ENCODE measurements at regions not wholly inside any gene's neighbourhood (a gene's known extent, or its start where the extent isn't known, plus 50 kb on each side); places are given as distances from the start of the nearest gene placed in this dataset.
A peak's percentile ranks its signal among the peaks of the same experiment; 100 is the strongest.

- DNase-seq (ENCODE audit: low spot score): no peak
These were observed 374.2 kb upstream of the IRX1 start for GRCh38 chr5:3221432-3221831.

DNA sequence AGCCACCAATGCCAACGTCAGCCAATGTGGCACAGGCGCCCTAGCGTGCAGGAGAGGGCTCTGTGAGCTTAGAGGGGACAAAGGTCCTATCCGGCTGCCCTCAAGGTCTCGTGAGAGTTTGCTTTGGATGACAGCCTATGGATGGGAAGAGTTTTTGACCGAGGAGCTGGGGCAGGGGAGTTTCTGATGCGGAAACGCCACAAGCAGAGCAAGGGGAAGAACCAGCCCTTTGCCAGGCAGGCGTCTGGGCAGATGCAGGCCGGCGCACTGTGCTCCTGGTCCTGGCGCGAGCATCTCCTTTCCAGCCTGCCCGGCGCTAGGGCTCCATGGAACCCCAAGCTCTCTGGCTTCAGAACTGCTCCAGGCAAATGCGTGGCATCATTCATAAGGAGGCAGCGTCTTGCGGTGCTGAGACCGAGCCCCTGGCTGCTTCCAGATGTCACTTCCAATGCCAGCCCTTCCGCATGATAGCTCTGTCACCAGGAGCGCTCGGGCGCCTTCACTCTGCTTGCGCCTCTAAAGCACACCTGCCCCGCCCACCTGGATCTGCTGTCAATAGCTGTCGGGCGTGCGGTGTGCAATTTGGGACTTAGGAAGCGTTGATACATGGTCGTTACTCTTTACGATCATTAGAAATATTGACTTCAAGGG is 374.9 kb upstream of the IRX1 start:
- no peak for DNase-seq (ENCODE audit: low spot score)

- DNase-seq (ENCODE audit: low spot score): no peak
These were observed 375.4 kb upstream of the IRX1 start for GRCh38 chr5:3220201-3220600.

GRCh38 chr5:3218916-3219650 is 376.5 kb upstream of the IRX1 start:
- DNase-seq (ENCODE audit: low spot score): no peak

DNA sequence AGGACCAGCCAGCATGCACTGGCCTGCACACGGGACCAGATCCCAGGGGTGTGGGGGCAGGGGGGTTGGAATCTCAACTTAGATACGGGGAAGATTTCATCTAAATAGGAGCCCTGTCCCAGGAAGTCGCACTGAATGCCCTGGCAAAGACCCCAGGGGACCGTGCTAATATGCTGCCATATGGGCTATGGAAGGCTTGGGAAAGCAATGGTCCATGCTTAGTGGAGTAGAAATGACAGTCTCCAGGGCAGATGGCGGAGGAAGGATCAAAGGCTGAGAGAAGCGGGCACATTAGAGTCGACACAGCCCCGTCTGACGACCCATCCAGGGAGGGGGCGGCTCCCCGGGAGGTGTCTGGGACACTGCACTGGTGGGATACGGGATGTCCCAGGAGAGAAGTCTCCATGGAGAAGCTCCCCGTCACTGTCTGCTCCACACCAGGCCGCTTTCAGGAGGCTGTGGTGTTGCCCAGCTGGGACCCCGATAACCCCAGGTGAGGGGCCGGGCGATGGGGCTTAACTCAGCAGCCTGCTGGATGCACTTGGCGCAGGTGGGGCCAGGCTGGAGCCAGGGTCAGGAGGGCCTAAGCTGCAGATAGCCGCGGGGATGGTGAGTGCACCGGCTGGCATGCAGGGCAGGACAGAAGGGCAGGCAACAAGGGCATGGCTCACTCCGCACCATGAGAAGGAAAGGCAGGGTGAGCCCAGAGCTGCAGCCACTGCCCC is 377.7 kb upstream of the IRX1 start:
- DNase-seq (ENCODE audit: low spot score): no peak

GRCh38 chr5:3217114-3217513 is 378.5 kb upstream of the IRX1 start:
- no peak for DNase-seq (ENCODE audit: low spot score)

DNA sequence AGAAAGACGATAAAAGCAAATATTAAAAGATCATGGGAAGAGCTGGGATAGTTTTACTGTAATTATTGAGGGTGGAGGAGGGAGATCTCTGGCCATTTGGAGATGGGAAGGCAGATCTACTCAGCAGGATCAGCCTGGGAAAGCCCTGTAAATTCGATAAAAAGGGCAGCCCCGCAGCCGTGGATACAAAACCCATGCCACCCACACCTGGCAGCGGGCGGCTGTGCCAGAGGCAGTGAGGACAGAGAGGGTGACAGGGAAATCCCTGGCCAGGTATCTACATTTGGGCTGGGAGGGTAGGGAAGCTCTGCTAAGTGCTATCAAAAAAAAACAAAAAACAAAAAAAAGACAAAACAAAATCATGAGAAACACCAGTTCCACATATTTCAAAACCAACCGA is 379.2 kb upstream of the IRX1 start:
- DNase-seq (ENCODE audit: low spot score): no peak

GRCh38 chr5:3214838-3215374 is 380.7 kb upstream of the IRX1 start:
- no peak for DNase-seq (ENCODE audit: low spot score)

- no peak for DNase-seq (ENCODE audit: low spot score)
These were observed 381.2 kb upstream of the IRX1 start for GRCh38 chr5:3214396-3214795.

DNA sequence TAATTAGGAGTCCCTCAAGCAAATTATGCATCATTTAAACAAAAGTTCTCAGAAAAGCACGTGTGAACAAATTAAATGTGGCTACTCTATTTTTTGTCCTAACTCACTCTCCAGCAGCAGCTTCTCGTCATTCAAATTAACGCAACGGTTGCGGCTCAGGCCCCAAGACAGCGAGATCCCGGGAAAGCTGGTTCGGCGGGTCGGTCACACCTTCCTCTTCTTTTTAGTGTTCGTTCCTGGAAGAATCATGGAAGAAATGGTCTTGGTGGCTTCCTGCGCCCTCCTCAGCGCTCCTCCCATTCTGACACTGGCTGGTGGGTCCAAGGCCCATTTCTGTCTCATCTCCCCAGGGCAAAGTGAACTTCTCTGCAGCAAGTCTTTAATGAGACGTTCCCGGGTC is 382.8 kb upstream of the IRX1 start:
- no peak for DNase-seq (ENCODE audit: low spot score)

GRCh38 chr5:3210531-3210930 is 385.1 kb upstream of the IRX1 start:
- no peak for DNase-seq (ENCODE audit: low spot score)

DNA sequence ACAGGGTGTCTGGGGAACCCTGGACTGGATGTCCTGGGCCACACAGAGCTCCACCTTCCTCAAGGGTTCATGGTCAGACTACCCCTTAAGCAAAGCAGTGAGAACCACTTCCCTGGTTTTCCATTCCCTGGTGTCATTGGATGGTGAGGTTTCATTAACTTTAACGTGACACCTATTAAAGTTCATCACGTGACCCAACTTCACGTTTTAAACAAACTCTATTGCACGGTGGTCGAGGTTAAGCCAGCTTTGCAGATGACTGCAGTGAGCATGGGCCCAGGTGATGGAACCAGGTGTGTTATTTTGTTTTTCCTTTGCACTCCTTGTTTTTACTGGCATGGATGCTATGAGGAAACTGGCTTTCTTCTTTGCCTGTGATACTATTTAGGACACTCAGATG is 385.7 kb upstream of the IRX1 start:
- no peak for DNase-seq (ENCODE audit: low spot score)

- no peak for DNase-seq (ENCODE audit: low spot score)
These were observed 393.1 kb upstream of the IRX1 start for GRCh38 chr5:3202570-3202969.

DNA sequence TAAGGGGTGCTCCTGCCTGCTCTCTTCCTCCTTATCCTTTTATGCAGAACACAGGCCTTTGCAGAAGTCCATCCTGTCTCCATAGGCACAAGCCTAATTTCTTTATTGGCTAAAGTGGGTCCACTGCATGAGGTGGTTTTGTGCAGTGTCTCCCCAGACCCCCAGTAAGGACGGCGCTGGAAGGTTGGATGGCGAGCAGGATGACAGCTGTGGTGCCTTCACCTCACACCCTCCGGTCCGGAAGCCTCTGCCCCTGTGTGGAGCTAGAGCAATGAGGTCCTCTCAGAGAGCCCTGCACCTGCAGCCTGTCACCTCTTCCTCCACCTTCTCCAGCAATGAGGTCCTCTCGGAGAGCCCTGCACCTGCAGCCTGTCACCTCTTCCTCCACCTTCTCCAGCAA is 393.7 kb upstream of the IRX1 start:
- no peak for DNase-seq (ENCODE audit: low spot score)

DNA sequence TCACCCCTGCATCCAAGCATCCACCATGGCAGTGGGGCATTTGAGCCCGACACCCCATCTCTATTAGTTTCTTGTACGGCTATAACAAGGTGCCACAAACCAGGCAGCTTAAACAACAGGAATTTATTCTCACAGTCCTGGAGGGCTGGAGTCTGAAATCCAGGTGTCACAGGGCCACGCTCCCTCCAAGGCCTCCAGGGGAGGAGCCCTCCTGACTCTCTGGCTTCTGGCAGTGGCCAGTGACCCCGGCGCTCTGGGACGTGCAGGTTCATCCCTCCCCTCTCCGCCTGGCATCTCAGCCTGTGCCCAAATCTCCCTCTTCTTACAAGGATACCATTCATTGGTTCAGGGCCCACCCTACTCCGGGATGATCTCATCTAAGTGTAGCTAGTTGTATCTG is 394.5 kb upstream of the IRX1 start:
- DNase-seq (ENCODE audit: low spot score): no peak

DNA sequence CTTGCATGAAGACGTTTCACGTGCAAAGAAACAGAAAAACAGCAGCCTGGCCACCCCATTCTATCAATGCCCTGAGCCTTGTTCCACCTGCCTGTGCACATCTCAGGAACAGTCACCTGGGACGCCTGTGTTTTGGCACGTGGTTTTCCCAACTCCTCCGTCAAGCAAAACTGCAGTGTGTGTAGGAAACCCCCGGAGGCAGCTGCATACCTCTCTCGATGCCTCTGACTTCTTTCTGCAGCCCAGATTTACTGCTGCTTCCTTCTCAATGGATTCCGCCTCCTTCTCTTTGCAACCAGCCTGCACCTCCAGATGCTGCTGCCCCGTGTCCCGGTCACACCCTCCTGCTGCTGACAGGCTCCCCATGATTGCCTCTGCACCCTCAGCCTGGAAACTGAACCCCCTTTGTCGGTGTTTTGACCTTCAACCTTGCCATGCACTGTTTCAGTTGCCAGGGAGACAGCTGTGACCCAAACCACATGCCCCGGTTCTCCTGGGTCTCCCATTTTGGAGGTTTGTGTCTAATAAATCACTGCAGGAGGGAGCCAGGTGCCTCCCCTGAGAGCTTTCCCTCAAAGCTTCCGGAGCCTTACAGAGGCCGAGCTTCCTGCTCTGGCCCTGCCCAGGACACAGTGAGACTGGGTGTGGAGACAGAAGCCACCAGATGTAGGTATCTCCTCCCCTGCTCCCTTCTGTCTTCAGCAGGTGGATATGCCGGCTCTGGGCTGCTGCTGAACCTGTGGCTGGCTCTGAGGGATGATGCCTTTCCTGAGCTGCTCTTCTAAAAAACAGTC is 395.5 kb upstream of the IRX1 start:
- no peak for DNase-seq (ENCODE audit: low spot score)

GRCh38 chr5:3198074-3198449 is 397.6 kb upstream of the IRX1 start:
- no peak for DNase-seq (ENCODE audit: low spot score)

GRCh38 chr5:3197304-3198073 is 398.1 kb upstream of the IRX1 start:
- peak; percentile 34 for DNase-seq (ENCODE audit: low spot score)

- DNase-seq (ENCODE audit: low spot score): no peak
These were observed 399.6 kb upstream of the IRX1 start for GRCh38 chr5:3195994-3196393.

GRCh38 chr5:3194684-3195083 is 400.9 kb upstream of the IRX1 start:
- no peak for DNase-seq (ENCODE audit: low spot score)

DNA sequence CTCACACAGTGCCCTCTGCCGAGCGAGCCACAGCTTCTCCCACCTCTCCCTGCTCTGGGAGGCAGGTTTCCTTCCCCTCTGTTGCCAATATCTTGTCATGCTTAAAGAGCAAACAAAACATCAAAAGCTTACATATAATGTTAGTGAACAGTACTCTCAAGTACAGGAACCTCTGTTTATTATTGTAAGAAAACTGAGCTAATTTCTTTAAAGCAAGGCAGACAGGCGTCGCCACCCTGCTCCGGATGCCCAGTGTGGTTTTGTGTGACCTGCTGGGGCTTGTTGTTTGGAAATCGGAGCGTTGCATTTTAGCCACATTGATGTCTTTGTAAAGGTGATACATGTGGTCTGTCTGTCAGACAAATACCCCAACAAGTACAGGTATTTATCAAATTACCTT is 401.4 kb upstream of the IRX1 start:
- DNase-seq (ENCODE audit: low spot score): no peak

GRCh38 chr5:3191585-3191984 is 404.0 kb upstream of the IRX1 start:
- no peak for DNase-seq (ENCODE audit: low spot score)
